SK-N-MC (cell line): ENCODE measurements at regions not wholly inside any gene's neighbourhood (a gene's known extent, or its start where the extent isn't known, plus 50 kb on each side); places are given as distances from the start of the nearest gene placed in this dataset.

Experiments used
- EZH2 ChIP-seq: fragments of 200-600 bp; sonication (generic); IDR thresholded peaks from one replicate; pipeline ENCODE4 v1.6.1; 2017; ENCODE audit warnings: antibody characterized with exemption
- FOXP2 ChIP-seq: optimal IDR thresholded peaks from 2 replicates; pipeline ENCODE3; 2011; ENCODE audit warnings: mild to moderate bottlenecking, moderate library complexity; ENCODE audit not compliant: insufficient read depth; ENCODE audit errors: extremely low read length, control extremely low read depth
- POLR2AphosphoS5 ChIP-seq: IDR thresholded peaks from 2 replicates; pipeline ENCODE4 v1.6.1; 2012; ENCODE audit warnings: mild to moderate bottlenecking, low read depth, low read length, borderline replicate concordance

DNA sequence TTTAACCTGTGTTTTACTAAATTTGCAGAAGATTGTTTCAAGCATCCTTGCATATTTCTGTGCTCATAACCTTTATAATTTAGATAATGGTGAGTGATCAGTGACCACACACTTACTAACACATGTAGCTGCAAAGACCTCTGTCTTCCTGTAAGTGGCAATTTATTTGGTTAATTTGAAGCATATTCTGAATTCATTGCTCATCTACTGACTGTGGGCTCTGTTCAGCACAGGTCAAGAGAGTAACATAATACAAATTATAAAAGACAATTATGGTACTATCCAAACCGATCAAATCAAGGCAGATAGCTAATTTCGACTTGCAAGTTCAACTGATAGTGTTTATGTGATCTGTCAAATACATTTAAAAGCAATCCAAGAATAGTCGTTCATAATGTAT lies 223.9 kb upstream of the FAM98A start:
- TF ChIP-seq POLR2AphosphoS5 = no peak
- no peak for TF ChIP-seq EZH2
- TF ChIP-seq FOXP2 = no peak
